ENCODE measurements at regions not wholly inside any gene's neighbourhood (a gene's known extent, or its start where the extent isn't known, plus 50 kb on each side); places are given as distances from the start of the nearest gene placed in this dataset.

DNA sequence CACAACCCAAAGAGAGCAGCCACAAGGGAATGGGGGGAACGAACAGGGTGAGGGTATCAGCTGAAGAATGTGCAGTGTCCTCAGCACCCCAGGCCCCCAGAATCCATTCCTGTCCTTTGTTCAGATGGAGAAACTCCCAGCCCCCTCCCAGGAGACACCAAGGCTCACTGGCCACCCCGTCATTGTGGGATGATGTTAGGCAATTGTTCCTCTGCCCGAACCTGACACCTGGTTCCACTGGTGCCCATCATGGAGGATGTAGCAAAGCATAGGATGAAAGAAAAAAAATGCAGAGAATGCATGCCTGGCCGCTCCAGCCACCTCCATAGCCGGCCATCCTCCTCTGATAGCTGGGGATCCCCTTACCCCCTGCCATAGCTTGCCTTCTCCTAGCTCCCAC lies 197.3 kb upstream of the TWIST2 start:
- H3K36me3 ChIP-seq (ENCODE audit: control insufficient read depth in 2 of 2, insufficient read depth in 2 of 2, low read length in 2 of 2): no peaks in the 10 kb centered on the region
- H3K9ac ChIP-seq (ENCODE audit: low read length in 2 of 2): no peak overlapping the region
- H3K4me3 ChIP-seq (ENCODE audit: low read length in 2 of 2): no peak overlapping the region
- H3K4me1 ChIP-seq (ENCODE audit: control insufficient read depth, insufficient read depth, low read length): peaks cover 13% of the 10 kb centered on the region
- no peaks in the 10 kb centered on the region for H3K27me3 ChIP-seq (ENCODE audit: control insufficient read depth in 1 of 2, insufficient read depth in 2 of 2, low read length in 2 of 2)
- H3K9me3 ChIP-seq (ENCODE audit: control insufficient read depth in 2 of 2, low read length in 2 of 2): no peaks in the 10 kb centered on the region
- H3K27ac ChIP-seq (ENCODE audit: low read length): no peak overlapping the region

DNA sequence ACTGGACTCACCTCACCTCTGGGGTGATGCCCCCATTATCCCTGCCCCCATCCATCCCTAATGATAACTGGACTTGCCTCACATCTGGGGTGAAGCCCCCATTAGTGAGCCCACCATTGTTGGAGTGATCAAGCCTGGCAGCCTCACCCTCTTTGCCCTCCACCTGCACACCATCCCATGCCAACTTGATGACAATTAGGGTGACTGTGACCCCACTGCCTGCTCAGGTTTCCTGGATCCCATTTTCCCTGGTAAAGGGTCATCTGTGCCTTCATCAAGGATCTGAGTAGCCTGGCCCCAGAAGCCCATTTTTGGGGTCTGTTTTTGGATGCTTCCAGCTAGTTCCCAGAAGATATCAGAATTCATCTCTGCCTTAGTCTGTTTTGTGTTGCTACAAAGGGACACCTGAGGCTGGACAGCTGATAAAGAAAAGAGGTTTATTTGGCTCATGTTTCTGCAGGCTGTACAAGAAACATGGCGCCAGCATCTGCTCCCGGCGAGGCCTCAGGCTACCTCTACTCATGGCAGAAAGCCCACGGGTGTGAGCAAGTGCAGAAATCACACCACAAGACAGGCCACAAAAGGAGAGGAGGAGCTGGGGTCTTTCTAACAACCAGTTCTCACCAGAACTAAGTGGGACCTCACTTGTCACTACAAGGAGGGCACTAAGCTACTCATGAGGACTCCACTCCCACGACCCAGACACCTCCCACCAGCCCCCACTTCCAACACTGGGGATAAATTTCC lies 196.4 kb upstream of the TWIST2 start:
- Histone ChIP-seq H3K4me1 (ENCODE audit: control insufficient read depth, insufficient read depth, low read length) (peaks cover 9% of the 10 kb centered on the region), H3K27ac (ENCODE audit: low read length) (no peak overlapping the region), H3K9me3 (ENCODE audit: control insufficient read depth in 2 of 2, low read length in 2 of 2) (no peaks in the 10 kb centered on the region), H3K36me3 (ENCODE audit: control insufficient read depth in 2 of 2, insufficient read depth in 2 of 2, low read length in 2 of 2) (no peaks in the 10 kb centered on the region), H3K27me3 (ENCODE audit: control insufficient read depth in 1 of 2, insufficient read depth in 2 of 2, low read length in 2 of 2) (no peaks in the 10 kb centered on the region), H3K9ac (ENCODE audit: low read length in 2 of 2) (no peak overlapping the region), H3K4me3 (ENCODE audit: low read length in 2 of 2) (no peak overlapping the region)

DNA sequence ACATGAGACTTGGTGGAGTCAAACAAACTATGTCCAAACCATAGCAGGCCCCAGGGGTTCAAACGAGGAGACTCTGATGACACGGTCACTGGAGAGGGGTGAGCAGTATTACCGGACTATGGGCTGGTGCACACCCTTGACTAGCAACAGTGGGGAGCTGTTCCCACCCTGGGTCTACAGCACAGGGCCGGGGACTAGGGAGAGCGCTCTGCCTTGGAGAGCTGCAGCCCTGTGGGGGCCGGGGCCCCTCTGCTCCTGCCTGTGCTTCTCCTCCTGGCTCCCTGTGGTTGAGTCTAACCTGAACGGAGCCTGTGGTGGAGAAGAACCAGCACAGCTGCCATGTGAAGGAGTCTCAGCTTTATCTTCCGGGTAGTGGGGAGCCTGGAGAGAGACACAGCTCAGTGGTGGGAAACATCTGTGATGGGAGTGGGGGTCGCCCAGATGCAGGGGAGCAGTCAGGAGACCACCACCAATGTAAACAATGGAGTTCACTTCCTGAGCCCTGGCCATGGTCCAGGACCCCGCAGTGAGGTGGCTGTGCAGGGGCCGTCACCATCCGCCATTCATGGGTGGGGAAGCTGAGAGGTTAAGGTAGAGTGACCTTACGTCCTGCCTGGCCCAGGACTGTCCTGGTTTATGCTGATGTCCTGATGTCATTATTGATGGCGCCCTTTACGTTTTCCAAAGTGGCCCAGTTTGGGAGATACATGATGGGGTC lies 195.7 kb upstream of the TWIST2 start:
- Histone ChIP-seq H3K36me3 (ENCODE audit: control insufficient read depth in 2 of 2, insufficient read depth in 2 of 2, low read length in 2 of 2) (no peaks in the 10 kb centered on the region), H3K4me1 (ENCODE audit: control insufficient read depth, insufficient read depth, low read length) (peaks cover 14% of the 10 kb centered on the region), H3K9ac (ENCODE audit: low read length in 2 of 2) (no peak overlapping the region), H3K27ac (ENCODE audit: low read length) (no peak overlapping the region), H3K4me3 (ENCODE audit: low read length in 2 of 2) (no peak overlapping the region), H3K9me3 (ENCODE audit: control insufficient read depth in 2 of 2, low read length in 2 of 2) (no peaks in the 10 kb centered on the region), H3K27me3 (ENCODE audit: control insufficient read depth in 1 of 2, insufficient read depth in 2 of 2, low read length in 2 of 2) (no peaks in the 10 kb centered on the region)

- Histone ChIP-seq H3K36me3 (ENCODE audit: control insufficient read depth in 2 of 2, insufficient read depth in 2 of 2, low read length in 2 of 2) (no peaks in the 10 kb centered on the region), H3K27ac (ENCODE audit: low read length) (no peak overlapping the region), H3K4me1 (ENCODE audit: control insufficient read depth, insufficient read depth, low read length) (peaks cover 19% of the 10 kb centered on the region), H3K4me3 (ENCODE audit: low read length in 2 of 2) (no peak overlapping the region), H3K9me3 (ENCODE audit: control insufficient read depth in 2 of 2, low read length in 2 of 2) (no peaks in the 10 kb centered on the region), H3K9ac (ENCODE audit: low read length in 2 of 2) (no peak overlapping the region), H3K27me3 (ENCODE audit: control insufficient read depth in 1 of 2, insufficient read depth in 2 of 2, low read length in 2 of 2) (no peaks in the 10 kb centered on the region)
Observed at GRCh38 chr2:238652771-238653157, 195.1 kb upstream of the TWIST2 start.

- Histone ChIP-seq H3K4me3 (ENCODE audit: low read length in 2 of 2) (no peak overlapping the region), H3K4me1 (ENCODE audit: control insufficient read depth, insufficient read depth, low read length) (peaks cover 25% of the 10 kb centered on the region), H3K9ac (ENCODE audit: low read length in 2 of 2) (no peak overlapping the region), H3K9me3 (ENCODE audit: control insufficient read depth in 2 of 2, low read length in 2 of 2) (no peaks in the 10 kb centered on the region), H3K27me3 (ENCODE audit: control insufficient read depth in 1 of 2, insufficient read depth in 2 of 2, low read length in 2 of 2) (no peaks in the 10 kb centered on the region), H3K27ac (ENCODE audit: low read length) (no peak overlapping the region), H3K36me3 (ENCODE audit: control insufficient read depth in 2 of 2, insufficient read depth in 2 of 2, low read length in 2 of 2) (no peaks in the 10 kb centered on the region)
Observed at GRCh38 chr2:238653431-238654109, 194.3 kb upstream of the TWIST2 start.

GRCh38 chr2:238654479-238655197 lies 193.2 kb upstream of the TWIST2 start:
- Histone ChIP-seq H3K9me3 (ENCODE audit: control insufficient read depth in 2 of 2, low read length in 2 of 2) (no peaks in the 10 kb centered on the region), H3K4me3 (ENCODE audit: low read length in 2 of 2) (no peak overlapping the region), H3K9ac (ENCODE audit: low read length in 2 of 2) (no peak overlapping the region), H3K36me3 (ENCODE audit: control insufficient read depth in 2 of 2, insufficient read depth in 2 of 2, low read length in 2 of 2) (no peaks in the 10 kb centered on the region), H3K27ac (ENCODE audit: low read length) (no peak overlapping the region), H3K27me3 (ENCODE audit: control insufficient read depth in 1 of 2, insufficient read depth in 2 of 2, low read length in 2 of 2) (no peaks in the 10 kb centered on the region), H3K4me1 (ENCODE audit: control insufficient read depth, insufficient read depth, low read length) (peaks cover 25% of the 10 kb centered on the region)

DNA sequence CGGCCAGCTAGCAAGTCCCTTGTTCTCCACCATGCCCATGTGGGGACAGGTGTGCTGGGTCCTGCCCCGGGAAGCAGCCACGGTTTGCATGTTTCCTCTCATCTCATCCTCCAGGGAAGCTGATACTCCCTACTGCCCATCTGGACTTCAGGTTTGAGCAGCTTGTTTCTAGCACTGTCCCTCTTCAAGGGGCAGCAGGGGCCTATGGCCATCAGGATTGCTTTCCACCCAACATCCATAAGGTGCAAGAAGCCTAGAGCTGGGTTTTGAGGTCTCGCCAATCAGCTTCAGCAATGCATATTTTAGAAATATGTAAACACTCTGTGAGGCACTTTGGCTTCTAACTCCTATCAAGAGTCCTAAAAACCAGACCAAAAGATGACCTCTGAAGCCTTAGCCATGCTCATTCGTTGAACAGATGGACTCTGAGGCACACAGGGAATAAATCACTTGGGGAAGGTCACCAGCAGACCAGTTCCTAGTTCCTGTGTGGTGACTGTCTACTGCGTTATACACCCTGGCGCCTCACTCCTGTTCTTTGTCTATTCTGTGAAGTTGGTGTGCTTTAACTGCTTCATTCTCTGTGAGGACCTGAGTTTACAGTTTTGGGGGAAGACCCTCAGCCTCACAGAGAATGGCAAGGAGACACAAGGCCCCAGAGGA lies 192.6 kb upstream of the TWIST2 start:
- no peaks in the 10 kb centered on the region for H3K9me3 ChIP-seq (ENCODE audit: control insufficient read depth in 2 of 2, low read length in 2 of 2)
- H3K27me3 ChIP-seq (ENCODE audit: control insufficient read depth in 1 of 2, insufficient read depth in 2 of 2, low read length in 2 of 2): no peaks in the 10 kb centered on the region
- no peaks in the 10 kb centered on the region for H3K36me3 ChIP-seq (ENCODE audit: control insufficient read depth in 2 of 2, insufficient read depth in 2 of 2, low read length in 2 of 2)
- no peak overlapping the region for H3K9ac ChIP-seq (ENCODE audit: low read length in 2 of 2)
- no peak overlapping the region for H3K27ac ChIP-seq (ENCODE audit: low read length)
- H3K4me1 ChIP-seq (ENCODE audit: control insufficient read depth, insufficient read depth, low read length): peaks cover 25% of the 10 kb centered on the region
- H3K4me3 ChIP-seq (ENCODE audit: low read length in 2 of 2): no peak overlapping the region

- H3K36me3 ChIP-seq (ENCODE audit: control insufficient read depth in 2 of 2, insufficient read depth in 2 of 2, low read length in 2 of 2): no peaks in the 10 kb centered on the region
- no peaks in the 10 kb centered on the region for H3K9me3 ChIP-seq (ENCODE audit: control insufficient read depth in 2 of 2, low read length in 2 of 2)
- peaks cover 25% of the 10 kb centered on the region for H3K4me1 ChIP-seq (ENCODE audit: control insufficient read depth, insufficient read depth, low read length)
- H3K27me3 ChIP-seq (ENCODE audit: control insufficient read depth in 1 of 2, insufficient read depth in 2 of 2, low read length in 2 of 2): no peaks in the 10 kb centered on the region
- H3K27ac ChIP-seq (ENCODE audit: low read length): no peak overlapping the region
- no peak overlapping the region for H3K4me3 ChIP-seq (ENCODE audit: low read length in 2 of 2)
- H3K9ac ChIP-seq (ENCODE audit: low read length in 2 of 2): no peak overlapping the region
Observed at GRCh38 chr2:238655974-238656722, 191.7 kb upstream of the TWIST2 start.

DNA sequence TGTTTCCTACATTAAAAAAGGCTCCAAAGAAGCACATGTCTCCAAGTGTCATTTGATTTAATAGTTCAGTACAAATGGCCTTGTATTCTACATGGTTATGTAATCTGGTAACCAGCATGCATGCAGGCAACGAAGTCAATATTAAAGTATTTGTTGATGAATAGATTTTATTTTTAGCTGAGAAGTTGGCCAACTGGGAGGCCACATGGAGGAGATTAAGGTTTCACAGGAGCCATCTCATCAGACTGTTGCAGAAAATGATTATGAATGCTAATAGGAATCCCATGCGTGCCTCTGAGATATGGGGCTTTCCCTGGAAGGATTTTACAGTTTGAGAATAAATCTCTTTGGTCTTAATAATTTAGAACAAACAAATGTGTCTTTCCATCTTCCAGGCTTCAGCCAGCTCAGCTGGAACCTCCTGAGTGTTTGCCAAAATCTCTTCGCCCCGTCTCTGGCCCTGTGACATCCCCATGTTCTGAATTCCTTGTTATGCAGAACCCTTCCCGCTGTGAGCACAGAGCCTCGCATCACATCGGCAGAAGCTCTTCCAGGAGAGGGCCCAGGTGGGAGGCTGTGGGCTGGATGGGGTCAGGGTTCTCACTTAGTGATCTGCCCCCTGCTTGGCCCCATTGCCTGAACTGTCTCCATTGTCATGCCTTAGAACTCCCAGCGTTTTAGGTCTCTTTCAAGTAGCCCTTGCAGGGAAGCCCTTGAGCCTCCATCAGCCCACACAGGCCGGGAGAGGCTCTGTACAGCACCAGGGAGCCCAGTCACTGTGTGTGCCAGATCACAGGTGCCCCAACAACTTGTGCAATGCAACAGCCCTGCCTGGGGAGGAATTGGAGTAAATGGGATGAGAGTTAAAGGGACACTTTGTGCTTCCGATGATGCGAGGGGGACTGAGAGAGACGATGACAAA lies 190.5 kb upstream of the TWIST2 start:
- no peak overlapping the region for H3K27ac ChIP-seq (ENCODE audit: low read length)
- no peaks in the 10 kb centered on the region for H3K9me3 ChIP-seq (ENCODE audit: control insufficient read depth in 2 of 2, low read length in 2 of 2)
- peaks cover 25% of the 10 kb centered on the region for H3K4me1 ChIP-seq (ENCODE audit: control insufficient read depth, insufficient read depth, low read length)
- no peaks in the 10 kb centered on the region for H3K27me3 ChIP-seq (ENCODE audit: control insufficient read depth in 1 of 2, insufficient read depth in 2 of 2, low read length in 2 of 2)
- no peak overlapping the region for H3K9ac ChIP-seq (ENCODE audit: low read length in 2 of 2)
- H3K4me3 ChIP-seq (ENCODE audit: low read length in 2 of 2): no peak overlapping the region
- H3K36me3 ChIP-seq (ENCODE audit: control insufficient read depth in 2 of 2, insufficient read depth in 2 of 2, low read length in 2 of 2): no peaks in the 10 kb centered on the region
